ENCODE measurements at regions not wholly inside any gene's neighbourhood (a gene's known extent, or its start where the extent isn't known, plus 50 kb on each side); places are given as distances from the start of the nearest gene placed in this dataset.
"Not testable (repeated sequence)": the region's sequence is repeated elsewhere in the genome, so short reads cannot be mapped to it uniquely, and the experiment has no call there.

DNA sequence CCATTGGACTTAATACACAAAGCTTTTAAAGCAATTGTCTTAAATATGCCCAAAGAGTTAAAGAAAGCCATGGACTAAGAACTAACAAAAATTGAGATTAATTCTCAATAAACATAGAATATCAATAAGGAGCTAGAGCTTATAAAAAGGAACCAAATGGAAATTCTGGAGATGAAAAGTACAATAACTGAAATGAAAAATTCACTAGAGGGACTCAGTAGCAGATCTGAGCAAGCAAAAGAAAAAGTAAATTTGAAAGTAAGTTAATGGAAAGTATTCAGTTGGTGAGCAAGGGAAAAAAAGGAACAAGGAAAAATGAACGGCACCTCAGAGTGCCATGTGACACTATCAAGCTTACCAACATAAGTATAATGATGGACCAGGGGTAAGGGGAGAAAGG is 209.8 kb downstream of the FZD1 start:
- Histone ChIP-seq H2AFZ (ENCODE audit: insufficient read depth, low read depth, low read length, poor library complexity, severe bottlenecking) (no peak overlapping the region), H3K27ac (ENCODE audit: low read length in 2 of 2) (no peak overlapping the region), H3K4me1 (ENCODE audit: control insufficient read depth in 2 of 2, insufficient read depth in 2 of 2, low read length in 2 of 2) (no peaks in the 10 kb centered on the region), H3K27me3 (replicated peaks in 1 of 4; ENCODE audit: control extremely low read depth in 1 of 4, control insufficient read depth in 3 of 4, insufficient read depth in 4 of 4, low read length in 3 of 4) (no peaks in the 10 kb centered on the region), H3K79me2 (ENCODE audit: control insufficient read depth, insufficient read depth, low read length) (no peaks in the 10 kb centered on the region), H3K4me3 (ENCODE audit: control extremely low read depth in 1 of 5, extremely low read depth in 1 of 5, insufficient read depth in 1 of 5, low read depth in 2 of 5, low read length in 4 of 5) (no peak overlapping the region), H3K36me3 (replicated peaks in 1 of 2; ENCODE audit: control extremely low read depth in 1 of 2, control insufficient read depth in 1 of 2, extremely low read depth in 1 of 2, insufficient read depth in 2 of 2, low read length in 1 of 2) (no peaks in the 10 kb centered on the region), H3K9ac (ENCODE audit: low read length) (no peak overlapping the region), H3K4me2 (replicated peaks; ENCODE audit: low read depth, low read length, poor library complexity, severe bottlenecking) (no peak overlapping the region), H3K9me3 (ENCODE audit: control extremely low read depth in 1 of 3, control insufficient read depth in 2 of 3, insufficient read depth in 1 of 3, low read length in 2 of 3) (peaks cover 0 to 8% (median 0%) of the 10 kb centered on the region in 3 donors), H4K20me1 (ENCODE audit: control insufficient read depth, insufficient read depth, low read length, poor library complexity, severe bottlenecking) (no peaks in the 10 kb centered on the region)
- ATAC-seq (ENCODE audit: low read depth) (no peak), DNase-seq (no peak)
- no CpG with 5 or more reads among the region's 1 CpG for WGBS (ENCODE audit: insufficient coverage)
- Mint-ChIP-seq H3K4me3 (no peak overlapping the region), H3K9me3 (ENCODE audit: insufficient read depth) (peaks cover 8% of the 10 kb centered on the region), H3K4me1 (no peaks in the 10 kb centered on the region), H3K27ac (no peak overlapping the region), H3K27me3 (no peaks in the 10 kb centered on the region)
- POLR2A ChIA-PET: no interaction called here
- CTCF ChIA-PET: no interaction called here
- intact Hi-C loops (cut with micrococcal nuclease): no loop called here
- no peak for TF ChIP-seq EZH2 (IDR thresholded peaks at IDR 0.05; ENCODE audit: borderline replicate concordance, insufficient read depth, low read depth, low read length, poor library complexity, severe bottlenecking)
- TF ChIP-seq CTCF (IDR thresholded peaks at IDR 0.05): no peak

- H4K20me1 ChIP-seq (ENCODE audit: control insufficient read depth, insufficient read depth, low read length, poor library complexity, severe bottlenecking); H3K27me3 ChIP-seq (replicated peaks in 1 of 4; ENCODE audit: control extremely low read depth in 1 of 4, control insufficient read depth in 3 of 4, insufficient read depth in 4 of 4, low read length in 3 of 4); H3K4me1 ChIP-seq (ENCODE audit: control insufficient read depth in 2 of 2, insufficient read depth in 2 of 2, low read length in 2 of 2); H3K4me3 Mint-ChIP-seq; H3K27ac Mint-ChIP-seq; H3K36me3 ChIP-seq (replicated peaks in 1 of 2; ENCODE audit: control extremely low read depth in 1 of 2, control insufficient read depth in 1 of 2, extremely low read depth in 1 of 2, insufficient read depth in 2 of 2, low read length in 1 of 2); ATAC-seq (ENCODE audit: low read depth); H3K4me3 ChIP-seq (ENCODE audit: control extremely low read depth in 1 of 5, extremely low read depth in 1 of 5, insufficient read depth in 1 of 5, low read depth in 2 of 5, low read length in 4 of 5); intact Hi-C loops (cut with micrococcal nuclease); H3K9me3 Mint-ChIP-seq (ENCODE audit: insufficient read depth); H3K9me3 ChIP-seq (ENCODE audit: control extremely low read depth in 1 of 3, control insufficient read depth in 2 of 3, insufficient read depth in 1 of 3, low read length in 2 of 3); H2AFZ ChIP-seq (ENCODE audit: insufficient read depth, low read depth, low read length, poor library complexity, severe bottlenecking); DNase-seq; H3K27me3 Mint-ChIP-seq; POLR2A ChIA-PET; H3K79me2 ChIP-seq (ENCODE audit: control insufficient read depth, insufficient read depth, low read length); H3K27ac ChIP-seq (ENCODE audit: low read length in 2 of 2); H3K4me1 Mint-ChIP-seq; H3K4me2 ChIP-seq (replicated peaks; ENCODE audit: low read depth, low read length, poor library complexity, severe bottlenecking); H3K9ac ChIP-seq (ENCODE audit: low read length); CTCF ChIA-PET: not testable (repeated sequence)
- no CpG with 5 or more reads among the region's 5 CpGs for WGBS (ENCODE audit: insufficient coverage)
These were observed 216.2 kb downstream of the FZD1 start for GRCh38 chr7:91480470-91480869.
